T-cell (primary cell): ENCODE measurements at regions not wholly inside any gene's neighbourhood (a gene's known extent, or its start where the extent isn't known, plus 50 kb on each side); places are given as distances from the start of the nearest gene placed in this dataset.

Experiments used
- ATAC-seq, 4 experiments: fragments of 200-7000 bp in 3 of 4; fragments of 150-1000 bp in 1 of 4; cut with Tn5 transposase; replicated peaks in 1 of 4; 1 replicate in 3 of 4; 2 replicates in 1 of 4; pipeline ENCODE4 v1.10.0; 2021; ENCODE audit warnings: moderate library complexity in 3 of 4, mild to moderate bottlenecking in 2 of 4, moderate number of reproducible peaks in 1 of 4
- CTCF ChIA-PET, 2 donors: fragments of 300-600 bp; sonication (Branson Sonifier 250); formaldehyde crosslinking; loops; one replicate each; lab custom pipeline; 2022; ENCODE audit warnings: antibody characterized with exemption in 2 of 2; lab: Charles Lee
- POLR2A ChIA-PET, 2 donors: fragments of 300-600 bp; sonication (Branson Sonifier 250); formaldehyde crosslinking; loops; one replicate each; lab custom pipeline; 2022; ENCODE audit warnings: antibody characterized with exemption in 2 of 2; lab: Charles Lee
- DNase-seq, 35 experiments: peaks; one replicate each; pipeline versions ENCODE4 v3.0.0 to v3.0.0-alpha.2; 2013 to 2023
- H3K27ac ChIP-seq: one replicate; pipeline ENCODE4 v1.5.1; 2013; ENCODE audit warnings: low read length
- H3K27me3 ChIP-seq, 2 experiments: replicated peaks in 1 of 2; 1 replicate in 1 of 2; 2 replicates in 1 of 2; pipeline versions ENCODE4 v1.6.1 to v1.7.0; 2013; ENCODE audit warnings: low read length in 1 of 2, mixed read lengths in 1 of 2; ENCODE audit not compliant: control insufficient read depth in 2 of 2, insufficient read depth in 2 of 2; ENCODE audit errors: extremely low read depth in 1 of 2
- H3K36me3 ChIP-seq, 2 donors: 1 replicate in 1 of 2; 2 replicates in 1 of 2; pipeline versions ENCODE4 v1.6.1 to v1.7.0; 2013; ENCODE audit warnings: low read length in 1 of 2; ENCODE audit not compliant: control insufficient read depth in 2 of 2, insufficient read depth in 1 of 2; ENCODE audit errors: extremely low read depth in 1 of 2
- H3K4me1 ChIP-seq, 2 experiments: 1 replicate in 1 of 2; 2 replicates in 1 of 2; pipeline versions ENCODE4 v1.6.1 to v1.7.0; 2013; ENCODE audit warnings: low read length in 2 of 2, mixed read lengths in 1 of 2; ENCODE audit not compliant: insufficient read depth in 2 of 2, control insufficient read depth in 1 of 2; ENCODE audit errors: extremely low read depth in 1 of 2
- H3K4me3 ChIP-seq, 2 donors: 1 replicate in 1 of 2; 2 replicates in 1 of 2; pipeline versions ENCODE4 v1.5.1 to v1.7.0; 2013; ENCODE audit warnings: mild to moderate bottlenecking in 2 of 2, low read length in 1 of 2, moderate library complexity in 1 of 2; ENCODE audit not compliant: control insufficient read depth in 1 of 2; ENCODE audit errors: extremely low read depth in 1 of 2
- H3K9me3 ChIP-seq: 2 replicates; pipeline ENCODE4 v1.7.0; 2013
- H3K27ac Mint-ChIP-seq, 2 donors: one replicate each; pipeline ENCODE4 v1.8.0; 2020 to 2021; ENCODE audit warnings: mild to moderate bottlenecking in 2 of 2, mixed read lengths in 2 of 2
- H3K27me3 Mint-ChIP-seq, 2 donors: one replicate each; pipeline ENCODE4 v1.8.0; 2021 to 2022; ENCODE audit warnings: mixed read lengths in 2 of 2
- H3K36me3 Mint-ChIP-seq: one replicate; pipeline ENCODE4 v1.8.0; 2021; ENCODE audit warnings: mixed read lengths
- H3K4me1 Mint-ChIP-seq, 3 donors: one replicate each; pipeline ENCODE4 v1.8.0; 2020 to 2022; ENCODE audit warnings: mixed read lengths in 3 of 3, mild to moderate bottlenecking in 1 of 3
- H3K4me3 Mint-ChIP-seq, 3 donors: one replicate each; pipeline ENCODE4 v1.8.0; 2020 to 2022; ENCODE audit warnings: mild to moderate bottlenecking in 3 of 3, mixed read lengths in 3 of 3, moderate library complexity in 3 of 3
- H3K9me3 Mint-ChIP-seq, 3 donors: one replicate each; pipeline ENCODE4 v1.8.0; 2020 to 2022; ENCODE audit warnings: mixed read lengths in 3 of 3
- WGBS: methylation state at CpG from one replicate; pipeline ENCODE4 v1.1.5; 2013; ENCODE audit warnings: missing lambda C conversion rate; ENCODE audit not compliant: insufficient coverage; 5-methylcytosine and 5-hydroxymethylcytosine counted together

GRCh38 chr4:123599061-123599919 is 202.7 kb downstream of the SPRY1 start:
- no peaks in the 10 kb centered on the region for H3K9me3 Mint-ChIP-seq
- ChIA-PET POLR2A (no interaction called here), CTCF (interaction anchor here in 1 of 2 donors (1.0 kb wide), 1 partner anchor 18 kb away, joined by 3 read pairs; no protein-coding TSS in a partner anchor)
- no peak overlapping the region for H3K4me3 ChIP-seq
- no CpG with 5 or more reads among the region's 3 CpGs for WGBS
- H3K27me3 Mint-ChIP-seq, result no peaks in the 10 kb centered on the region
- H3K27me3 ChIP-seq, result no peaks in the 10 kb centered on the region
- DNase-seq (no peak), ATAC-seq (peak in 1 of 4 experiments; percentile 13)
- peak overlapping the region; percentile 50 for H3K27ac Mint-ChIP-seq
- H3K9me3 ChIP-seq, result no peaks in the 10 kb centered on the region
- no peaks in the 10 kb centered on the region for H3K36me3 ChIP-seq
- H3K4me1 ChIP-seq, result peaks cover 16 to 33% of the 10 kb centered on the region in 2 experiments
- peak overlapping the region; percentile 11 for H3K27ac ChIP-seq
- peak overlapping the region in 1 of 3 donors; percentile 66 for H3K4me3 Mint-ChIP-seq
- H3K36me3 Mint-ChIP-seq, result no peaks in the 10 kb centered on the region
- peaks cover 27 to 42% (median 34%) of the 10 kb centered on the region in 3 donors for H3K4me1 Mint-ChIP-seq

GRCh38 chr4:123599920-123600810 is 203.6 kb downstream of the SPRY1 start:
- peak overlapping the region; percentile 59 to 81 for H3K27ac Mint-ChIP-seq
- peak; percentile 90 to 99 (median 96) for ATAC-seq
- H3K4me3 ChIP-seq, result no peak overlapping the region
- peaks cover 16 to 33% of the 10 kb centered on the region in 2 experiments for H3K4me1 ChIP-seq
- peak overlapping the region; percentile 11 for H3K27ac ChIP-seq
- H3K36me3 ChIP-seq, result no peaks in the 10 kb centered on the region
- peaks cover 27 to 42% (median 34%) of the 10 kb centered on the region in 3 donors for H3K4me1 Mint-ChIP-seq
- CTCF ChIA-PET, result interaction anchor here in 1 of 2 donors (1.0 kb wide), 1 partner anchor 17 kb away, joined by 3 read pairs; no protein-coding TSS in a partner anchor
- no peaks in the 10 kb centered on the region for H3K36me3 Mint-ChIP-seq
- no peaks in the 10 kb centered on the region for H3K27me3 ChIP-seq
- no CpG with 5 or more reads among the region's 5 CpGs for WGBS
- no peaks in the 10 kb centered on the region for H3K9me3 Mint-ChIP-seq
- H3K27me3 Mint-ChIP-seq, result no peaks in the 10 kb centered on the region
- peak overlapping the region in 2 of 3 donors; percentile 3 to 66 for H3K4me3 Mint-ChIP-seq
- peak; percentile 16 to 77 (median 56) for DNase-seq
- POLR2A ChIA-PET, result no interaction called here
- H3K9me3 ChIP-seq, result no peaks in the 10 kb centered on the region

- no peaks in the 10 kb centered on the region for H3K9me3 Mint-ChIP-seq
- Histone ChIP-seq H3K36me3 (no peaks in the 10 kb centered on the region), H3K4me3 (no peak overlapping the region), H3K4me1 (peaks cover 16 to 33% of the 10 kb centered on the region in 2 experiments), H3K27ac (no peak overlapping the region), H3K9me3 (no peaks in the 10 kb centered on the region), H3K27me3 (no peaks in the 10 kb centered on the region)
- no peak overlapping the region for H3K27ac Mint-ChIP-seq
- ATAC-seq (no peak), DNase-seq (no peak)
- H3K36me3 Mint-ChIP-seq, result no peaks in the 10 kb centered on the region
- H3K4me3 Mint-ChIP-seq, result peak overlapping the region in 1 of 3 donors; percentile 66
- H3K4me1 Mint-ChIP-seq, result peaks cover 29 to 44% (median 35%) of the 10 kb centered on the region in 3 donors
- CTCF ChIA-PET, result no interaction called here
- 100% methylated on average over 3 of the region's 6 CpGs for WGBS
- H3K27me3 Mint-ChIP-seq, result no peaks in the 10 kb centered on the region
- POLR2A ChIA-PET, result no interaction called here
These were observed 204.7 kb downstream of the SPRY1 start for GRCh38 chr4:123600987-123601904.

- no peak for ATAC-seq
- no peaks in the 10 kb centered on the region for H3K36me3 Mint-ChIP-seq
- no peak overlapping the region for H3K27ac Mint-ChIP-seq
- H3K4me3 ChIP-seq, result no peak overlapping the region
- no peaks in the 10 kb centered on the region for H3K27me3 Mint-ChIP-seq
- ChIA-PET CTCF (no interaction called here), POLR2A (no interaction called here)
- H3K27me3 ChIP-seq, result no peaks in the 10 kb centered on the region
- no peak for DNase-seq
- no peaks in the 10 kb centered on the region for H3K36me3 ChIP-seq
- no peak overlapping the region for H3K4me3 Mint-ChIP-seq
- H3K4me1 Mint-ChIP-seq, result peaks cover 36 to 51% (median 43%) of the 10 kb centered on the region in 3 donors
- no CpG with 5 or more reads among the region's 4 CpGs for WGBS
- peaks cover 19 to 40% of the 10 kb centered on the region in 2 experiments for H3K4me1 ChIP-seq
- H3K9me3 Mint-ChIP-seq, result no peaks in the 10 kb centered on the region
- no peak overlapping the region for H3K27ac ChIP-seq
- H3K9me3 ChIP-seq, result no peaks in the 10 kb centered on the region
These were observed 205.4 kb downstream of the SPRY1 start for GRCh38 chr4:123602007-123602406.

- 60% methylated on average over 1 of the region's 7 CpGs for WGBS
- ChIA-PET CTCF (no interaction called here), POLR2A (no interaction called here)
- H3K4me1 Mint-ChIP-seq, result peaks cover 41 to 57% (median 49%) of the 10 kb centered on the region in 3 donors
- H3K36me3 ChIP-seq, result no peaks in the 10 kb centered on the region
- no peak overlapping the region for H3K4me3 ChIP-seq
- no peak overlapping the region for H3K27ac Mint-ChIP-seq
- no peaks in the 10 kb centered on the region for H3K9me3 Mint-ChIP-seq
- peaks cover 21 to 44% of the 10 kb centered on the region in 2 experiments for H3K4me1 ChIP-seq
- no peak for ATAC-seq
- H3K4me3 Mint-ChIP-seq, result no peak overlapping the region
- H3K9me3 ChIP-seq, result no peaks in the 10 kb centered on the region
- no peaks in the 10 kb centered on the region for H3K27me3 Mint-ChIP-seq
- H3K27ac ChIP-seq, result no peak overlapping the region
- H3K36me3 Mint-ChIP-seq, result no peaks in the 10 kb centered on the region
- DNase-seq, result peak in 1 of 35 experiments; percentile 22
- H3K27me3 ChIP-seq, result no peaks in the 10 kb centered on the region
These were observed 206.6 kb downstream of the SPRY1 start for GRCh38 chr4:123603165-123603564.
